HG03175 (cell line): ENCODE measurements at regions not wholly inside any gene's neighbourhood (a gene's known extent, or its start where the extent isn't known, plus 50 kb on each side); places are given as distances from the start of the nearest gene placed in this dataset.
"Not testable (repeated sequence)": the region's sequence is repeated elsewhere in the genome, so short reads cannot be mapped to it uniquely, and the experiment has no call there.

Experiments
- ATAC-seq: cut with Tn5 transposase; IDR thresholded peaks from one replicate; pipeline ENCODE4 v1.9.1; 2021; ENCODE audit warnings: mild to moderate bottlenecking, moderate library complexity; ENCODE audit not compliant: unreplicated experiment

- ATAC-seq: not testable (repeated sequence)
Observed at GRCh38 chr3:103564116-103564515, 1129.3 kb downstream of the ZPLD1 start.

- ATAC-seq: no peak
Observed at GRCh38 chr3:103585809-103586208, 1151.0 kb downstream of the ZPLD1 start.

- ATAC-seq: no peak
Observed at GRCh38 chr3:103589770-103590169, 1155.0 kb downstream of the ZPLD1 start.

- no peak for ATAC-seq
Observed at GRCh38 chr3:103600844-103601243, 1166.0 kb downstream of the ZPLD1 start.

- ATAC-seq: no peak
Observed at GRCh38 chr3:103601666-103602065, 1166.9 kb downstream of the ZPLD1 start.

- ATAC-seq: no peak
Observed at GRCh38 chr3:103609472-103609871, 1174.7 kb downstream of the ZPLD1 start.

GRCh38 chr3:103613397-103614156 is 1178.8 kb downstream of the ZPLD1 start:
- no peak for ATAC-seq

GRCh38 chr3:103614719-103615118 is 1179.9 kb downstream of the ZPLD1 start:
- no peak for ATAC-seq

GRCh38 chr3:103617961-103618360 is 1183.1 kb downstream of the ZPLD1 start:
- ATAC-seq: no peak

- ATAC-seq: no peak
Observed at GRCh38 chr3:103624271-103624670, 1189.5 kb downstream of the ZPLD1 start.

- no peak for ATAC-seq
Observed at GRCh38 chr3:103629391-103629790, 1194.6 kb downstream of the ZPLD1 start.

GRCh38 chr3:103644450-103644849 is 1209.6 kb downstream of the ZPLD1 start:
- no peak for ATAC-seq

GRCh38 chr3:103653996-103654395 is 1219.2 kb downstream of the ZPLD1 start:
- no peak for ATAC-seq

- ATAC-seq: no peak
Observed at GRCh38 chr3:103657756-103658155, 1222.9 kb downstream of the ZPLD1 start.

- no peak for ATAC-seq
Observed at GRCh38 chr3:103660810-103661209, 1226.0 kb downstream of the ZPLD1 start.

- ATAC-seq: no peak
Observed at GRCh38 chr3:103662591-103662990, 1227.8 kb downstream of the ZPLD1 start.

- no peak for ATAC-seq
Observed at GRCh38 chr3:103672346-103672745, 1237.5 kb downstream of the ZPLD1 start.

- no peak for ATAC-seq
Observed at GRCh38 chr3:103684904-103685303, 1250.1 kb downstream of the ZPLD1 start.

GRCh38 chr3:103685939-103686338 is 1251.1 kb downstream of the ZPLD1 start:
- no peak for ATAC-seq

GRCh38 chr3:103690536-103690935 is 1255.7 kb downstream of the ZPLD1 start:
- no peak for ATAC-seq

GRCh38 chr3:103693831-103694230 is 1259.0 kb downstream of the ZPLD1 start:
- no peak for ATAC-seq

GRCh38 chr3:103698646-103699045 is 1263.8 kb downstream of the ZPLD1 start:
- ATAC-seq: no peak

- ATAC-seq: no peak
Observed at GRCh38 chr3:103699228-103699627, 1264.4 kb downstream of the ZPLD1 start.
